GM21515 (cell line): ENCODE measurements at regions not wholly inside any gene's neighbourhood (a gene's known extent, or its start where the extent isn't known, plus 50 kb on each side); places are given as distances from the start of the nearest gene placed in this dataset.

Source experiments
- ATAC-seq: cut with Tn5 transposase; IDR thresholded peaks from one replicate; pipeline ENCODE4 v1.9.1; 2021; ENCODE audit not compliant: unreplicated experiment

GRCh38 chr13:95494082-95494681, 58.3 kb upstream of the CLDN10 start:
- ATAC-seq, result peak; percentile 56

- no peak for ATAC-seq
These were observed 56.0 kb upstream of the CLDN10 start for GRCh38 chr13:95496485-95496884.

- no peak for ATAC-seq
These were observed 55.1 kb upstream of the CLDN10 start for GRCh38 chr13:95497381-95497807.

DNA sequence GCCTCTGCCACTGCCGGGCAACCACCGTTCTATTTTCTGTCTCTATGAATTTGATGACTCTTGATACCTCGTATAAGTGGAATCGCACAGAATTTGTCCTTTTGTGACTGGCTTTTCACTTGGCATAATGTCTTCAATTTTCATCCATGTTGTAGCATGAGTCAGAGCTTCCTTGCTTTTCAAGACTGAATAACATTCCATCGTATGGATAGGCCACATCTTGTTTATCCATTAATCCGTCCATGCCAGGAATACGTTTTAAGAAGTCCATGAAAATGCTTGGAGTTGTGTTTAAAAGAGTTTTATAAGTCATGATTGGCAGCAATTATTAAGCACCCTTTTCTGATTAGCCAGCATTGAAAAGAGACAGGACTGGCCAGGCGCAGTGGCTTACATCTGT, 53.6 kb upstream of the CLDN10 start:
- no peak for ATAC-seq

- no peak for ATAC-seq
These were observed 52.5 kb upstream of the CLDN10 start for GRCh38 chr13:95499811-95500712.

DNA sequence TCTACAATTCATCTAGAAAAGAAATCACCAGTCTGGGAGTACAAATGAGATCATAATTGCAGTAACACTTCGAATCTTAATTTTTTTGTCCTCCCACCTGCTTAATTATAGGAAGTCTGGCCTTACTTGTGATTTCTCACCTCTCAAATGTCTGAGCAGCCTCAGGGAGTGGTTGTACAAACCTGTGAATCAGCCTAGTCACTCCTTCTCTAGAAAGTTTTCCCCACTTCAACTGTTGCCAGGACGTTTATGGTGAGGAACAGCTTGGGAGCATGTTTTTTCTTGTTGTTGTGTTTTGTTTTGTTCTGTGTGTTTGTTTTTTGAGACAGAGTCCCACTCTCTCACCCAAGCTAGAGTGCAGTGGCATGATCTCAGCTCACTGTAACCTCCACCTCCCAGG, 50.3 kb upstream of the CLDN10 start:
- no peak for ATAC-seq
